ENCODE measurements at regions not wholly inside any gene's neighbourhood (a gene's known extent, or its start where the extent isn't known, plus 50 kb on each side); places are given as distances from the start of the nearest gene placed in this dataset.

DNA sequence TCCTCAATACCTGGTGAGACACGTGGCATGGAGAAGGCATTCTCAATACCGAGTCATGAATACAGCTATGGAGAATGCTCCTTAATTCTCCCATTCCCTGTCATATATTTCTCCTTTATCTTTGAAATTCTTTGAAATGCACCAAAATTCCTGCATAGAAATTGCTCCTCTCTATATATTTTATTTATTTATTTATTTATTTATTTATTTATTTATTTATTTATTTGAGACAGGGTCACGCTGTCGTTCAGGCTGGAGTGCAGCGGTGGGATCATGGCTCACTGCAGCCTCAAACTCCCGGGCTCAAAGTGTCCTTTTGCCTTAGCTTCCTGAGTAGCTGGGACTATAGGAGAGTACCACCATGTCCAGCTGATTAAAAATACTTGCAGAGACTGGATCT, 190.3 kb upstream of the MAF start:
- no peak for DNase-seq (ENCODE audit: low read depth)

DNA sequence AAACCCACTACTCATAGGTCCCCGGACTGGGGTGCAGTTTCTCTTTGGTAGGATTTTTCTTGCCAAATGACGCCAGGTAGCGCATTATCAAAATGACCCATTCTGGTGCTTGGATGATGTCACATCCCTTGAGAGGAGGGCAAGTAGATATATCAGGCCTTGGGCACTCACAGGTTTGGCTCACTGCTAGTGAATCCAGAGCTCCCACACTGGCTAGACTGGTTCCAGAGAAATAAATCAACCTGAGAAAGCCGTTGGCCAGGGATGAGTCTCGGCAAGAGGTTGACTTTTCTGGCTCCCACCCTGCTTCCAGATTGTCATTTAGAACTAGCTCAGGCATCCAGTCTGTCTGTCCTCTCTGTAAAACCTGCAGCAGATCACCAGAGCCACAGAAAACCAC, 188.4 kb upstream of the MAF start:
- DNase-seq (ENCODE audit: low read depth): no peak

GRCh38 chr16:79786389-79786788, 185.9 kb upstream of the MAF start:
- no peak for DNase-seq (ENCODE audit: low read depth)

DNA sequence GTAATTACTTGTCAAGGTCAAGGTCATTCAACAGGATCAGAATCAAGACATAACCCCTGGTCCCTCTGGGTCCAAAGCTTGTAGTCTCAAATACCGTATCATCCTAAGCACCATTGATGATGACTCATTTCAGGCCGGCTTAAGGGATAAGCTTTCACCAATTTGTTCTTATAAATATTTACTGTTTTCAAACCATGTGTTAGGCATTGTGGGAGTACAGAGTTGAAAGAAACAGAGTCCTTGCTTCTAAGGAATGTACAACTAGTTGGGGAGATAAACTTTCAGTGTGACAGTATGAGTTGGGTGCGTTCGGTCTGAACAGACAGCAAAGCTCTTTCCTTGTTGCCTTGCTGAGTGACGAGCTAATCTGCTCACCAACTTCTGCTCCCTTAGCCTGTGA, 183.5 kb upstream of the MAF start:
- DNase-seq (ENCODE audit: low read depth): no peak

GRCh38 chr16:79777679-79778078, 177.1 kb upstream of the MAF start:
- DNase-seq (ENCODE audit: low read depth): no peak

DNA sequence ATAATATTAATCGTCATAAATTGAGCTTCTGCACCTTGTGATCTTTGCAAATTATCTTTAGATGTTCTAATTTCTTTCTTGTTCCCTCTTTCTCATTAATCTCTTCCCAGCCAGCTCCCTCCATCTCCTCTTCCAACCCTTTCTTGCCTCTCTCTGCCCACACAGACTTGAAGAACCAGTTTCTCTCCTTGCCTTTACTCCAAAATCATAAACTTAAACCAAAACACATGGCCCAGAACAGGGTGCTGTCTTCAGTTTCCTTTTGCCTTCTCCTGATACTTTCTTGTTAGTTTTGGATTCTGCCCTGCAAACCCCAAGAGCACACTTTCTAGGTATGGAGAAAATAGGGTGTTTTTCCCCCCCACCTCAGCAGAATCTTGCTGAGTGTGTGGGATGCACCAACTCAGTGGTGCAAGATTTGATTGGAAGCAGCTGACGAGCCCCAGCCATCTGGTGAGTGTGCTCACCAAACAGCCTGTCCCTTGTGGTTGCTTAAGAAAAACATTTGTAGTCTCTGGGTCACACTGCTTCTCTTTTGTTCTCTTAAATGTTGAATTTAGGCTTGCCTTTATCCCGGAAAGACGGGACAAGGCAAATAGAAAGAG, 175.8 kb upstream of the MAF start:
- no peak for DNase-seq (ENCODE audit: low read depth)

DNA sequence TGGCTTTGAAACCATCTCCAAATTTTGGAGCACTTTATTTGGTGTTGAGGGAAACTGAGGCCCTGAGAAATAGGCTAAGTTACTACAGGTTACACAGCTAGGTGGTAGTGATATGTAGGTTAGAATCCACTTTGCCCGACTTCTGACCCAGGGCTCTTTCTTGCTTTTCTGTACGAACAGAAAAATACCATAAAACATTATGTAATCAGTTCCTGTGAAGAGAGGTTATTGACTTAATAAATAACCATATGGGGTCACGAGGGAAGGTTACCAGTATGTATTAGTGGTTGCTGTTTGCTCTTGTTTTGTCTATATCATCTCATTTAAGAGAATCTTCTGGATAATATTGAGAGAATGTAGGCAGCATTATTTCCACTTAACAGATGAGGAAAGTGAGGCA, 172.2 kb upstream of the MAF start:
- DNase-seq (ENCODE audit: low read depth): no peak

DNA sequence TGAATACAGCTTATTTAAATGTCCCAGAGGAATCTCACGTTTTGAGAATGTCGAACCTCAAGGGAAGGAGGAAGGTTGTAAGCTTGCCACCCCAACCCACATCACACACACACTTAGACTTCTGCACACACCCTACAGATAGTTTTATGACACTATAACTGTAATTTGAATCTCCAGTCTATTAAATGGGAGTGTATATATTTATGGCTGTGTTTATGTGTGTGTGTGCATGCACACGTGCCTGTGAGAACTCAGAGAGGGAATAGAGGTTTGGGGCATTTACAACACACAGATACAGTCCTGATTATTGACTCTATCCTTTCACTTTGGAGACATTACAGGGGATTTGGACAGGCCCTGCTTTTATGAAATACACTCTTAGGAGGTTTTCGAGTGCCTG, 171.5 kb upstream of the MAF start:
- DNase-seq (ENCODE audit: low read depth): no peak

DNA sequence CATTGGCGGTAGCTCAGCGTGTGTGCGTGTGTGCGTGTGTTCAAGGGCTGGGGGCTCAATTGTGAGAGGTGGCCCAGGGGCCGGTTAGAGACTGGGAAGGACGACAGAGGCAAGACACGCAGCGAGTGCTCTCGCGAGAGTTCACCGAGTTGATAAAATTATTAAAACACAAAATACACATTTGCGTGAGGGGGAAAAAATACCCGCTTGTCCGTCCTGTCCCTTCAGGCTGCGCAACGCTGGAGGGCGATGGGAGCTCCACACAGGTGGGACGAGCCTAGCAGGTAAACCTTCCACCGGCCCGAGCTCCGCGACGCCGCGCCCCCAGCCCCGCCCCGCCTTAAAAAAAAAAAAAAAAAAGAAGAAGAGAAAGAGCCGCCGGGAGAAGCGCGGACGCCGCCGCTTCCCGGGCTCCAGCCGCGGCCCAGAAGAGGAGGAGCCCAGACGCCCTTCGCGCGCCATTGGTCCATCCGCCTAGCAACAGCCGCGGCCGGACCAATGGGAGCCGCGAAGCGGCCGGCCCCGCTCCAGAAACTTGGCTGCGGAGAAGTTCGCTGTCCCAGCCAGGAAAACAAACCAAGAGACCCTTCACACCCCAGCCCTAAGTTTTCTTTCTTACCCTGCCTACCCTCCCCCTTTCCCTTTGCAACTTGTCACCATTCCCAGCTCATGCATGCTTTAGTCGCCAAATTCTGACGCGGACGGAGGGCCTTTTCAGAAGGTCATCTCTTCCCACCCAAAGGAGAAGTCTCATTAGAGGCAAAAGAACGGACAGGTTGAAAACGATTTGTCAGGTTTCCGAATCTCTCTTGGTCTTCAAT, 169.9 kb upstream of the MAF start:
- peak; percentile 25 for DNase-seq (ENCODE audit: low read depth)

DNA sequence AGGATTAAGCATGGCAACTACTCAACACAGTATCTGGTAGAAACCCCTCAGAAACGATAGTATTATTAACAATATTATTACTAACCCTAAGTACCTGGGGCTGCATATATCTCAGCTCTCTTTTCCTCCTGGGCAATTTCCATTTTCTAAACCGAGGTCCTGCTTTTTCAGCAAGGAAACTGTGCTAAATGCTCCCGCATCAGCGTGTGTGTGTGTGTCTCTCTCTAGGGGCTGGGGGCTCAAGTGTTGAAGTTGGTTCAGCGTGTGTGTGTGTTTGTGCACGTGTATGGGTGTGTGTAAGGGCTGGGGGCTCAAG, 169.3 kb upstream of the MAF start:
- no peak for DNase-seq (ENCODE audit: low read depth)

DNA sequence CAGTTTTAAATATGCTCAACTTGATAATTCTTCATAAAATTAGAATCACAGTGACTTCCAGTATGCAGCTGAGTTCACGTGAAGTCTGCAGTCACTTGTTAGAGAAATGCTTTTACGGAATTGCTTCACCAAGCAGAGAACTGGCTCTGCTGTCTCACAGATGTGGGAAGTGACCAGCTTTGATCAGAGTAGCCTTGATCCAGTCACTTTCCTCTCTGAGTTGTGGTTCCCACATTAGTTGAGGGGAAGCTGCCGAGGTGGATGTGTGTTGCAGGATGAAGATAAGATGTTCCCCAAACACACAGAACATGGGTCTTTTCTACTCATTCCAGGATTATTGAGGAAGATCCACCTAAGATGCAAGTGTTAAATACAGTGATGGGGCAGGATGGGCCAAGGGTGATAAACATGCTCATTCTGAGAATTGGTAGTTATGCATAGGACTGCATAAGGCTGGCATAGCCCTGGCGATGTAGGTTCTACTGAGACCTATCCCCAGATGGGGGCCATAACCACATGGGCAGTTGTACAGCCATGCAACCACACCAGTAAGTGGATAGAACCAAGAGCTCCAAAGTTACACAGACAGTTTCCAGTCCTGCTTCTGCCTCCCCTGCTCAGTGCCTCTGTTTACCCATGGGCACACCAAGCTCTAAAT, 168.9 kb upstream of the MAF start:
- no peak for DNase-seq (ENCODE audit: low read depth)

GRCh38 chr16:79768276-79768970, 167.9 kb upstream of the MAF start:
- no peak for DNase-seq (ENCODE audit: low read depth)

DNA sequence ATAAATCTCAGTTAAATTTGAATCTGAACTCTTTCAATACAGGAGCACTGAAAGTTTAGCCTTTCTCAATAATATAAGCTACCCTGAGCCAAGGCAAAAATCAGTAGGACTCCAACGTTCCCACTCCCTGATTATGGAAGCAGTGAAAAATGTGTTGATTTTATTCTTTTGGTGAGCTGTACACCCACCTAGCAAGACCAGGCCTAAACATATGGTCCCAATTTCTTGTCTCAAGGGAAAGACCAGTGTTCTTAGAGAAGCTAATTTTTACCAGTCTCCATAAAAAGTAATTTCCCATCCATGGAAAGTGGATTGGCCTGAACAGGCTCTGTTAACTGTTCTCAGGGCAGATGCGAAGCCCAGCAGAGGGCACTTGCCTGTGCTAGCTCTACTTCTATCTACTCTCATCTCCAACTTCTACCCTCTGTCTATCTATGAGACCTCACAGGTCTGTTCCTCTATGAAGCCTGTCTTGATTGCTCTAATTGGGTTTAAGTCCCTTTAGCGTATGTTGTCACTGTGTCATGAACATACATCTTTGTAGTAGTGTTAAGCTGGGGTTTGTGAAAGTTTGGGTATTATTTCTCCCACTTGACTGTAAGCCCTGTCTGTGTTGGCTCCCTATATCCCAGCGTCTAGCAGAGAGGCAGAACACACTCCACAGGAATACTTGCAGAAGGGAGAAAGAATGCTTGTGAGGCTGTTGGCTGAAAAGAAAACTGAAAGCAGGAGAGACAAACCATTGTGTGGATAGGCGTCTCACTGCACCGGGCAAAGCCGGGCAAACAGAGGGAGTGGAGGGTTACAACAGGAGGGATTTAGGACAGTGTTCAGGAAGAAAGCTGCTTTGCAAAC, 167.1 kb upstream of the MAF start:
- DNase-seq (ENCODE audit: low read depth): no peak

DNA sequence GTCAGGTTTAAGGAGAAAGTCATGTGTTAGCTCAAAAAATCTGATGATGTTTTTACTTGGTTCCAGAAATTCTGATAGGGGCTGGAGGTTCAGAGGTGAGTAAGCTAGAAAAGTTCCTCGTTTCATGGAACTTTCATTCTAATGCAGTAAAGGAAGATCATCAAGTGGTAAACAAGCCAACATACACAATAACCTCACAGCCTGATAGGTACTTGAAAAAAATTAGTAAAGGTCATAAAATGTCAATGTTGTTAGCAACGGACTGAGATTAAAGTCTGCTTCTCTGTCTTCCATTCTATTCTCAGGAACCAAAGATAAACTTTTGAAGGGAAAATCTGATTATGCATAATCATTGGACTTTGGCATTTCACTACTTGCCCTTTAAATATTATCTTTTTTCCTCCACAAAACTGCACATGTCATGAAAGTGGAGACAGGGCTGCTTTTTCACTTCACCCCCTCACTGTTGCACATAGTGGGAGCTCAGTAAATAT, 165.4 kb upstream of the MAF start:
- no peak for DNase-seq (ENCODE audit: low read depth)

DNA sequence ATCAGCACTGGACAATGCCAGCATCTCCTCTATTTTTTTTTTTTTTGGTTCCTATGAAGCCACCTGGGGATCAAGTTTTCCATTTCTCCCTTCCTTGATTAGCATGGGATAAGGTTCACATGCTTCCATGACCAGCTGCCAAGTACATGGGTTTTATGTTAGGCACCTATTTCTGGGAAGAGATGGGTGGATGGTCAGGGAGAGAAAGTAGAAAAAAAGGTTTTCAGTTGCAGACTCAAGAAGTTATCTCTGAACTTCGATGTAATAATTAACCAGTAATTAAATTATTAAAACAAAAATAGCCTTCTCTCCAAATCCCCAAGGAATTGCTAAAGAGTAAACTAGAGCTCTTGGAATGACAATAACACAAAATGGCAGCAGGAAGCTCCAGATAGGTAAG, 164.9 kb upstream of the MAF start:
- DNase-seq (ENCODE audit: low read depth): no peak

- DNase-seq (ENCODE audit: low read depth): no peak
These were observed 164.0 kb upstream of the MAF start for GRCh38 chr16:79764415-79765110.

DNA sequence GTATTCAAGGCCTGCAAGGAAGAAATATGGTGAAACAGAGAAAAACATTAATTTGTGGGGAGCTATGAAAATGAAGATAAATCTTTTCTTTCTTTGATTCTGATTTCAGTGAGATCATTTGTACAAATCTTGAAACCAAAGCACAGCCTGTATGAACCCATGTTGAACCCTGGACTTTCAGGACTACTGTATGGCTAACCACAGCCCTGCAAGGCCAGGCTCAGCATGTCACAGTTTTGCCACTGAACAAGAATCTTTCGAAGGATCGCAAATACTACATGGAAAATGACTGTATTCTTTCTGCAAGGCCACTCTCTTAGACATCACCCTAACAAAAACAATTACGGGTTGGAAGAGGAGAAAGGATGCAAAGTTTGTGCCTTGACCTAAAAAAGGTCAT, 161.7 kb upstream of the MAF start:
- no peak for DNase-seq (ENCODE audit: low read depth)

DNA sequence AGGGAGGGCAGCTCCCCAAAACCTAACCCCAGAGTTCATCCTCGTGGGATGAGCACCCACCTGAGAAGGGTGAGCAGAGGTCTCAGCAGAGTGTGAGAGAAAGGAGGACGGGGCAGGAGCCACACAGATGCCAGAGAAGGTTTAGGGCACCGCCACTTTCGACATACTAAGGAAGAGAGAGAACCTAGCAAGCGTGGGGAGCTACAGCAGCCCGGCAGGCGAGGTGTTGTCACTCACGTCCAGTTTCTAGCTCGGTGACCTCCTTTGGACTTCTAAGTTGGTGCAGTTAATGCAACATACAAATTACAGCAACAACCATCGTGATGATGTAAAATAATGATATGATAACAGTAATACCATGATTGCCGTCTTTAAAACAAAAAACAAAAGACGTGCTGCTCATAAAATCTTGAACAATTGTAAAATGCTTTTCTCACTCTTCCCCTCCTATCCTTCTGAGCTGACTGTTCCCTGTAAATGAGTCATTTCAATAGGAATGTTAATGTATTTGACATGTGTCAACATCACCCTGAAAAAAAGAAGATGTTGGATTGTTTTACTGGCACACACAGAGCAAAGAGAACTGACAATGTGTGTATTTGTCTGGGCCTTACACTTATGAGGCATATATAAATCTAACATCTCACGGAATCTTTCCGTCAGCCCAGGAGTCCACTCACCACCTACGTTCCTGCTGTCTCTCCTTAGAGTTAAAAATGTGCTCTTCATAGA, 158.2 kb upstream of the MAF start:
- DNase-seq (ENCODE audit: low read depth): no peak

- DNase-seq (ENCODE audit: low read depth): no peak
These were observed 157.4 kb upstream of the MAF start for GRCh38 chr16:79757968-79758367.

DNA sequence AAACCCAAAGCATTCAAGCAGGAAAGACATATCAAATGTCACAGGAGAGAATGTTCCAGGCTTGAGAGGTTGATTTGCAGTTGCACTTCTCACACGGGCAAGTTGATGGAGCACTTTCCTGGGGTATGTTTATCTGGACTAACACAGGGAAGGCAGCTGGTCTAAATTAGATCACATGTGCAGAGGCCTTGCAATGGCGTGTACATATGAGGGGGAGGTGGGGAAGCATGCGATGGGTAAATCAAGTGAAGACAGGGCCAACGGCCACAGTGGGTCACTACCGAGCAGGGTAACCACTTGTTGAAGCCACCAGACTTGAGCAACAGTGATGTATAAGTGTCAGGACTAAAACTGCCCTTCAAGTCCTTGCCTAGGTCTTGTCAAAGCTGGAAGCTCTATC, 156.6 kb upstream of the MAF start:
- DNase-seq (ENCODE audit: low read depth): no peak

DNA sequence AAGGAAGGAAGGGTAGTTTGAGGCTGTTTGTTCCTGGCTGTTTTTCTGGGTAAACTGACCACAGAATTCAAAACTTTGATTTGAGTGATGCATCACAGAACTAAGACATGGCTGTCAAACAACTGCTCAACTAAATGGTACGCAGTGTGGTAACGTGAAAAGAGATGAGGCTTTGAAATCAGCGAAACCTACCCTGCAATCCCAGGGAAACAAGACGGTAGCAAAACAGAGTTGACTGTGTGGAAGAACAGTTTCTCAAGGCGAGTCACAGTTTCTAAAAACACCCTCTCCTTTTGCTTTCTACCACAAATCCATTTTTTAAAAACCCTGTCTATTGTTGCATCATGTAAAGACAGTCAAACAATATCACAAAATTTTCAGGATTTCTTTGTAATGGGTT, 156.0 kb upstream of the MAF start:
- no peak for DNase-seq (ENCODE audit: low read depth)

Measured in stimulated activated CD8-positive, alpha-beta memory T cell treated with anti-CD3 and anti-CD28 coated beads, Interleukin-15, amount 100 ng/mL, for 24 hours (primary cell).